Eye (tissue), 1 donor: ENCODE measurements at regions not wholly inside any gene's neighbourhood (a gene's known extent, or its start where the extent isn't known, plus 50 kb on each side); places are given as distances from the start of the nearest gene placed in this dataset.
"Not testable (repeated sequence)": the region's sequence is repeated elsewhere in the genome, so short reads cannot be mapped to it uniquely, and the experiment has no call there.

Experiments used
- DNase-seq: peaks from one replicate; pipeline ENCODE4 v3.0.0-alpha.2; 2015

DNA sequence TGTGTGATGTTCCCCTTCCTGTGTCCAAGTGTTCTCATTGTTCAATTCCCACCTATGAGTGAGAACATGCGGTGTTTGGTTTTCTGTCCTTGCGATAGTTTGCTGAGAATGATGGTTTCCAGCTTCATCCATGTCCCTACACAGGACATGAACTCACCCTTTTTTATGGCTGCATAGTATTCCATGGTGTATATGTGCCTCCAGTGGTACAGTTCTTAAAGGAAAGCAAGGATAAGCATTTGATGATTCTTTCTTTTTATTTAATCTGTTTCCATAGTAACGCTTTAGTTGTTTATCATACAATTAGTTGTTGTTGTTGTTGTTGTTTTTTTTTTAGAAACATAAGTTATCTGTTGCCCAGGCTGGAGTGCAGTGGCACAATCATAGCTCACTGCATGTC, 133.1 kb downstream of the TSEN15 start:
- DNase-seq = not testable (repeated sequence)

DNA sequence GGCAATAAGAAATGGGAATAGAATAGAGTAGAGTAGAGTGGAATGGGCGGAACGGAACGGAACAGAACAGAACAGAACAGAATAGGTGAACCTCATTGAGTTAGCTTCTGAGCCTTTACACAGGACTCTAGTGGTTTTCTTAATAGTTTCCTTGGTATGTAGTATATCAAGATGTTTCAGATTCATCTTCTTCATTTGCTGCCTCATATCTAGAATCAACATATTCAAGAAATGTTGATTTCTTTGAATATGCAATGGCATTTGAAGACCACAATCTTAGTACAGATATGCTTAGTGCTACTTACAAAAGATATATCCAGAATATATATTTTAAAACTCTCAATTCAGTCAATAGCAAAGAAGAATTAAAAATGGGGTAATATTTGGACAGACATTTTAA, 133.8 kb downstream of the TSEN15 start:
- DNase-seq = no peak

DNA sequence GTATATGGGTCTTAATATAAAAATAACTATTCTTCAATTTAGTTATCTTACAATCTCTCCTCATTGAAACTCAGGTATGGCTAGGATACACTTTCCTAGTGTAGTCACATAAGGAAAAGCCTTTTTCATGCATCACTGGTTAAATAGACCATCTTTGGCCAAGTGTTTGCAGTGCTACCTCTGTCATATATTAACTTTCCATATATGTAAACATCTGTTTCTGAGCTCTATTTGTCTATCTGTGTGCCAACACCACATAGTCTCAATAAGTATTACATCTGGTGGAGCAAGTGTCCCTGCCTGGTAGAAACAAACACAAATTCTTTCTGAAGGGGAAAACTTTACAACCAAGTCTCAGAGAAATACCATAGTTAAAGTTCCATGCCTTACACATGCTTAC, 134.6 kb downstream of the TSEN15 start:
- DNase-seq = no peak

DNA sequence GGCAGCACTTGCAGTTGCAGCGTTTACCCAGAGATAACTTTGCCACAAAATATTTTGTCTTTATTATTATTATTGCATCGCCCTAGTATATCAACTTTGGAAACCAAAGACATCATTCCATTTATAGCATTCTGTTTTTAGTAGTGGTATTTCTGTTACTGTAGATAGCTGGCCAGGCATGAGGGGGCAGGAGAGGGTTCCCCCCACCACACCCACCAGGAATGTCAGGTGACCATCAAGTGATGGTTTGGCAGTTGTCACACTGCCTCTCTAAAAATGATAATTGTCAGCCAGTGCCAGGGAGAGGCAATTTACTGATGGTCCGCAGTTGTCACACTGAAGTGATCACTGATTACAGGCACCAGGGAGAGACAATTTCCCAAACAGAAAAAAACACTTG, 135.6 kb downstream of the TSEN15 start:
- no peak for DNase-seq

DNA sequence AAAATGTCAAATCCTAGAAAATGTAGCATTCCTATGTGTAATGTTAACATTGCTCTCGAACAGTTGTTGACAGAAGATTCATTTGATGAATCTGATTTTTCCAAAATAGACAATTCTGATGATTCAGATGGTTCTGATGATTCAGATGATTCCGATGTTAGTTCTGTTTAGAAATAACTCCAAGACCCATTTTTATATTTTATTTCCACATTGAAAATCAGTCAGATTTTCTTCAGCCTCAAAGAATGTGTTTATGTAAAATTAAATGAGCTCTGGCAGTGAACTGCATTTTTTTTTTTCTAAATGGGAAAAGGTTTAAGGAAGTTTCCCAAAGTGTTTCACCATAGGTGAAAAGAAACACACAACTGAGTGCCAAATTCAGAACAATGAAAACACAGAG, 136.5 kb downstream of the TSEN15 start:
- no peak for DNase-seq

DNA sequence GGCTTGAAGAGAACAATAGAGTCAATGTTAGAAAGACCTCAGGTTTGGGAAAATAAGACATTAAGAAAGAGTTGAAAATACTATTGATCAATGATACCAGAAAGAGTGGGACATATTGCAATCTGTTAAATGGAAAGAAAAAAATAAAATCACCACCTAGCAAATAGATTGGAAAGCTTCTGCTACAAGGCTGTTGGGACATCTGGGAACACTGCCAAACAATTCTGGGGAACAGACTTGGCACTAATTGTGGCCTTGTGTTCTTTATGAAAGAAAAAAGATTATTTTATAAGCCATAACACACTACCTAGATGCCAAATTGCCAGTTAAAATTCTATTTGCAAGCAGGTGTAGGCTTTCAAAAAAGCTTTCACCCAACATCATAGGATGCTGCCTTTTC, 137.8 kb downstream of the TSEN15 start:
- DNase-seq = peak; percentile 24

DNA sequence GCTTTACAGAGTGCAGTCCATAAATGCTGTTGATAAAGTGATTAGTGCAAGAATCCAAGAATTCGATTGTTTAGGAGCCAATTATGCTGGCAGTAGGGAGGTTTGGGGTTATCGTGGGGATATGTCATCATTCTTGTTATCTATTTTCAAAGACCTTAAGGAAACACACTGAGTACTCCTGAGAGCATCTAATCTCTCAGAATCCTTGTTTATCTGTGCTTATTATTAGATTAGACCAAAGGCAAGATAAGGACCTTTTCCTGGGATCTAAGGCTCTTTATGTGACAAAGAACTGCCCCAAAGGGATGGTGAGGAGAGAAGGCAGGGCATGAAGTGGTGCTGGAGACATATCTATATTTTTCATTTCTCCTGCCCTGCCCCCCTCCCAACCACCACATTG, 139.1 kb downstream of the TSEN15 start:
- no peak for DNase-seq

DNA sequence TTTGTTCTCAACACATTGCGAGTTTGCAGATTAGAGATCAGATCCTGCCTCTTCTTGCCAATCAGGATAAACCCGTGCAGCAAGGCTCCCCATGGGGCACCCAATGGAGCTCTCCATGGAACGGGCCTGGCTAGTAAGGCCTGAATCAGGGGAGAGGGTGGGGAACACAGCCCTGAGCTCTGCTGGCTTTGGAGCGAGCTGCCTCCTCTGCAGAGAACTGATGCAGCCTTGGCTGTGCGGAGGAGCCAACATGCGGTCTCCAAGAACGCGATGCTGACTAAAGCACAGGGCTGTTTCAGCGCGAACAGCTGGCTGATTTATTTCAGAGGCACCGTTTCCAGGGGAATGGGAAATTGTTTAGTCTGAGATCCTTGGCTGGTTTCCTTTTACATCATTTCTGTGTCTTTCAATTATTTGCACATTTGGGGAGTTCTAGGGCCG, 139.7 kb downstream of the TSEN15 start:
- DNase-seq = peak; percentile 83

DNA sequence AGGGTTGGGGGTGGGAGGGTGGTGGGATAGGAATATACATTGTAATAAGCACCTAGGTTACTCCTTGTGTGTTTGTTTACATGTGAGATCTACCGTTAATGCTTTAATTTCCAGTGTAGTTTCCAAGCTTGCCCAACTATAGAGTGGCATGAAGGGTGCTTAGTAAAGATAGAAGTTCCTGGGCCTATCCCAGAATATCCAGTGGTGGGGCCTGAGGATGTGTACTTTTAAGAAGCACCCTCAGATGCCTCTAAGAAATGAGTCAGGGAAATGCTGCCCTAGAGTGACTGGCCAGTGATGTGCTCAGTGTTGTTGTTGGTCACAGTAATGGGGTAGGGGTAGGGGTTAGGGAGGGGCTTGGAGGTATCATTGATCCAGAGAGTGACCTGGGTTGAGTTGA, 141.3 kb downstream of the TSEN15 start:
- DNase-seq = no peak

DNA sequence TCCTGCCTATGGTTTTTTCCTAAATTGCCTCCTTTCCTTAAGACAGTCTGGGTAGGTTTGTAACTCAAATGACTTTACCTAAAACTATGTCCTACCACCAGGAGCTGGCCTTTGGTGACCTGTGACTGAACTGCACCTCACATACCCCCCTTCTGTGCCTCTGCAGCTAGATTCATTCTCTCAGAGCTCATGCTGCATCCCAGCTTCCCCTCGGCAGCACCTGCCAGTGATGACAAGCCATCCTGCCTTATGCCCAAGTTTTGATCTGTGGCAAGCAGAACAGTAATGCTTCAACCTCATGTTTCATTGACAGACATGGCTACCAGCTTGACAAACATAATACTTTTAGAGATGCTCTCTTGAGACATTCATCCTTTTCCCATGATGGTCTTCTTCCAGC, 141.9 kb downstream of the TSEN15 start:
- no peak for DNase-seq

DNA sequence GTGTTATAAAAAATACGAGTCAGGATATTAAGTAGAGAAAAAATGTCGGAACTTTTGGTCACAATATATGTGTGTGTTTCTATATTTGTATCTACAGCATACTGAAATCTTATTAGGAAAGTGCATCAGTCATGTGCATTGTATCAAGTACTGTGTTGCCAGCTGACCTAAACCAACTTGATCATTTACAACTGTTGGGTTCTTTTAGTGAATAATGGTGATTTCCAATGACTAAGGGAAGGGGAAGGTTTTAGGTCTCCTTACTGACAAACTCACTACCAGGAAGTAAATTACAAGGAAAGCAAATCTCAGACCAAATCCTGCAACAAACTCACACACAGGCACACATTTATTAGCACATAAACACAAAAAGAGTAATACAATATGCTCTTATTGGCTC, 142.7 kb downstream of the TSEN15 start:
- DNase-seq = no peak

DNA sequence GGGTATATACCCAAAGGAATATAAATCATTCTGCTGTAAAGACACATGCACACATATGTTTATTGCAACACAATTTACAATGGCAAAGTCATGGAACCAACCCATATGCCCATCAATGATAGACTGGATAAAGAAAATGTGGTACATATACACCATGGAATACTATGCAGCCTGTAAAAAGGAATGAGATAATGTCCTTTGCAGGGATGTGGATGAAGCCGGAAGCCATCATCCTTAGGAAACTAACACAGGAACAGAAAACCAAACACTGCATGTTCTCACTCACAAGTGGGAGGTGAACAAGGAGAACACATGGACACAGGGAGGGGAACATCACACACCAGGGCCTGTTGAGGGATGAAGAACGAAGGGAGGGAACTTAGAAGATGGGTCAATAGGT, 144.2 kb downstream of the TSEN15 start:
- not testable (repeated sequence) for DNase-seq

DNA sequence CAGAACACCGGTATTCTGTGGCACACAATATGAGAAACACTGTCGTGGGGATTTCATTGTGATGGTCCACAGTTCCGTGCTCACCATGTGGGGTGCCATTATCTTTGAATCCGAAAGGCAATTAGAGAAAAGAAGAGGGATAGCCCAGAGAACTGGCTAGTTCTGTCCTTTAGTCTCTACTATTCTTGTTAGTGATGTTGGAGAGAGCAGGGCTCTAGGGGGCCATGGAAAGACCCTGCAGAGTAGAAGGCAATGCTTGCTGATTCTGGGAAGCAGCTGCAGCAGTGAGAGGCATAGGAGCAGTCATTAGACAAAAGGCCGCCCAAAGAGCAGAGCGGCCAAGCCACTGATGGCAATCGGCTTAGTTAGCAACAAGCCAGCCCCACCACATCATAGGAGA, 146.3 kb downstream of the TSEN15 start:
- peak; percentile 47 for DNase-seq

DNA sequence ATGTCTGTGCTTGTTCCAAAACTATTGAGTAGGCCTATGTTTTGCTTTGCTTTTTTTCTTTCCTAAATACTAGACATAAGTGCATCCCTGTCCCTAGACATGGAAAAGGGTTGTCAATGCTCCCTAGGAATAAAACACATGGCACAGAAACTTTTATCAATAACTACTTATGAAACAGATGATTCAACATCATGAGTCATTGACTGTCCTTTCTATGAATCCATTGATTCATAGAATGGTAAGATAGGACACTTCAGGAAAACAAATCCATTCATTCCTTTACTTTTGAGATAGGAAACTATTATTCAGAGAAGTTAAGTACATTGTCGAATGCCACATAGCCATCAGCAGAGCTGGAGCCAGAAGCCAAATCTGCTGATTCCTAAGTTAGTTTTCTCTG, 147.5 kb downstream of the TSEN15 start:
- DNase-seq = no peak

DNA sequence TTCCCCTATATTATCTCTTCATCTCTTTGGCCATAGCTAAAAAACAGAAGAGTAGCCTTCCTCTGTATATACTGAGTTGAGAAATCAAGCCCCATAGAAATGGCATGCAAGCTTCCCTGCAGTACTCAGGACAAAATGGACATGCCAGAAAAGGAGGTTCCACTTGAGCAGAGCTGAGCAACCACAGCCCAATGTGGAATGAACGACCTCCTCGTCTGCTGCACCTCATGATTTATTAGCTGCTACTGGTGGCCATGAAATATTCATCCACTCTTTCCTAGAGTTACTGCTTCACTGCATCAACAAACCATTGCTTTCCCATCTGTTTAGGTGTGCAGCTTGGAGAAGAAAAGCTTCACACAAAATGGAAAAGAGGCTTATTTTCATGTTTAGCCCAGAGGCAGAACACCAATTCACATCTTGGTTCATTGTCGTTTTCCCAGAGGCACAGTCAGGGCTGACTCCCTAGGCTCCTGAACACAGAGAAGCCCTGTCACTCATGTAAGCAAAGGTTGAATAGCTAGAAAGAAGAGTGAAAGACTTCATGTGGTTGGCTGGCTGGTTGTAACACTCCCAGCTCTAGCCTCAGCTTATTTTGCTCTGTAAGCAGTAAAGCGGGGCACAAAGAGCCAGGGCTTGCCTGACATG, 148.0 kb downstream of the TSEN15 start:
- peak; percentile 63 for DNase-seq

DNA sequence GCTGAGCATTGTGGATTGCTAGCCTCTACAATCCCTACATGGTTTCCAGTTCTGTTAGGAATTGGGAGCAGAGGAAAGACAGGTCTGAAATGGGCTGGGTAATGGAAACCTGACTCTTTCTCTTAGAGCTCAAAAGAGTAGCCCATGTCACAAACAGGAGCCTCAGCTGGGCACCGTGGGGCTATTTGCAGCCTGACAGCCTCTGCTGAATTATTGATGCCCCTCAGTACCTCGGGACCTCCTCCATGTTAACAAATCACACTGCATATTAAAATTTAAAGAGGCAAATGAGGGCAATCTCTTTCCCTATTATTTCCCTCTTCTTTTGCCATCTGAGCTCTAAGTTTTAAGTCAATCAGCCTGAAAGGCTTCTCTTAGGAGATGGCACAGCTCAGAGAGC, 157.1 kb downstream of the TSEN15 start:
- DNase-seq = peak; percentile 77

DNA sequence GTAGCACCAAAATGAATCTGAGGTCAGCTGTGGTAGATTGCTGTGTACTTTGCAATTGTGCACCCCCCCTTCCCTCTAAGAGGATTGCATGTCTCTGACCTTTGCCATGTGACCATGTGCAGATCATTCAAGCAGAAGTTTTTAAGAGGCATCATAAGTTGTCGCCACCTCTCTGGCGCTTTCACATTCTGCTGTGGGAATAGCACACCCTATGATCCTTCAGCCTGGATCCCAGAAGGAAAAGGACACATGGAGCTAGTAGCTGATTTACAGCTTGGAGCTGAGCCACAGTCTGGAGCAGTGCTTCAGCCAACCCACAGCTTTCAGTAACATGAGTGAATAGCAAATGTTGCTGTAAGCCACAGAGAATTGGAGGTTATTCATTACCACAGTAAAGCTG, 158.5 kb downstream of the TSEN15 start:
- DNase-seq = peak; percentile 85

DNA sequence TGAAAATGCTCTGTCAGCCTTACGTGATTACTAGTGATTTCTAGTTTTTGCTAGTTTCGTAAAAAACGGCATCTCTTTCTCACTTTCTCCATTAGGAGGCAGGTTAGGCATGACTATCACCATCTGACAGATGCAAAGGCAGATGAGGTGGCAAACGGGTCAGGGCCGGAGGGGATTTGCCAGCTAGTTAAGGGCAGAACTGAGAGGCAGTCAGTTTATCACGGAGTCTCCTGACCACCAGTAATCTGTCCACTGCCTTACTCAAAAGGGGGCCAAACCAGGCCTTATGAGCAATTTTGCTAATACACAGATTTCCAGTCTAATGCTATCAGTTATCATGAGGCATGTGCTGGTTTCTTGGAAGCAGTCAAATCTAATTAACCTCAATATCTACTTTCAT, 159.3 kb downstream of the TSEN15 start:
- peak; percentile 71 for DNase-seq

DNA sequence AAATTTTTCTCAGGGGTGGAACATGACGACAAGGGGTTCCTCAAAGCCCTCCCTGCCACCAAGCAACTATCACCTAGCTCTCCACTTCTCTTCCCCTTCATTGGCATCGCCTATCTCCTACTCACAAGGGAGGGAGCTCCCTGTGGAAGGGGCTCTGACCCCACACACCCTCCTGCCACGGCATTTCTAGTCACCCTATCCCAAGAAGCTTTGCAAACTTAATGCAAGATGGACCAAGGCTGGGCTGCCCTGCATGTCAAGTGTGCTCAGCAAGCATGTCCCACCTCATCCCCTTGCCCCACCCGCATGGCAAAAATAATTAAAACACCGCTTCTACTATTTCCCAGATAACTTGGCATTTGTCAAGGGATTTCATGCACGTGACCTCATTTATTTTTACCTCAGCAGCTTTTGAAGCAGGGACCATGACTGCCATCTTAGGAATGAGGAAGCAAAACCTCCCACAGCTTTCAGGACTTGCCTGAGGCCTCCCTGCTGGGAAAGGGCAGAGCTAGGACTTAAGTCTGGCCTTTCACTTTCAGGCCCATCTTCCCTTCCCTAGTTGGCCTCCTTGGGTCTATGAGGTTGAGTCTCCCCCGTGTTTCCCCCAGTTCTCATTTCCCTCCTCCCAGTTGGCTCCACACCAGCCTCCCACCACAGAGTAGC, 161.3 kb downstream of the TSEN15 start:
- DNase-seq = no peak

DNA sequence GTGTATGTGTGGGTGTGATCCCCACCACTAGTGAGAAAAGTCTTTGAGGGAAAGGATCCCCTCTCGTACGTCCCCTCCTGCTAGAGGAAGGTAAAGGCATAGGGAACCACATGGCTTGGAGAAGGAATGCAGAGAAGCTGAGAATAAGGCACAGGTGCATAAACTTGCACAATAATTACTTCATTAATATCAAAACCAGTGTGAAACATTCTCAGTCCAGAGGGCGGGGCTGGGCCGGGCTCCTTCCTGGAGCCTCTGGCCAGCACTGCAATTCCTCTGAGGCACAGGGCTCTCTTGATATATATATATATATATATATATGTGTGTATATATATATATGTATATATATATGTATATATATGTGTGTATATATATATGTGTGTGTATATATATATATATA, 162.6 kb downstream of the TSEN15 start:
- DNase-seq = no peak

DNA sequence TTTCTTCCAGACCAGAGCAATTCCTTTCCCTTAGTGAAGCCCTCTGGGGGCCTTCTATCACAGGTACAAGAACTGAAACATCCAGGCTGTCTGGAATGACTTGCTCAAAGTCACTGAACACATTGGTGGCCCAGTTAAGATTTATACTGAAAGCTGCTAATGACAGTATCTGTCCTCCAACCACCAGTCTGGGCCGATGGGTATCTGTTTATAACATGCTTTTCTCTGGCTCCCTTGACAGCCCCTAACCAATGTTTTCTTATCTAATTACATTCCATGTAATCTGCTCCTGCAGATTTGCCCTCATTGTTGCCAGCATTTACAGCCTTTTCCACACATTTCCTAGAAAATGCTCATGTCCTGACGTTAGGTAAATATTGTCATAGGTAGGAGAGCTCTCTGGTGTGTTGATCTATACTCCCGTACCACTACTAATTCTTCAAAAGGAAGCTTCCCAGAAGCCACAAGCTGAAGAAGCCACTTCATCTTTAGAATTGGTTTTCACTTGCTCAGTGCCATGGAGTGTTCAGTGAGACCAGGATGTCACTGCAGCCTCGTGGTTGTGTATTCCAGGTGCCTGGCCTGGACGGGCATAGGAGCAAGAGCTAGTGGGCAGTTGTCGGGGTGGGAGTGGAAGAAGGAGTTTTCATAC, 163.9 kb downstream of the TSEN15 start:
- no peak for DNase-seq

DNA sequence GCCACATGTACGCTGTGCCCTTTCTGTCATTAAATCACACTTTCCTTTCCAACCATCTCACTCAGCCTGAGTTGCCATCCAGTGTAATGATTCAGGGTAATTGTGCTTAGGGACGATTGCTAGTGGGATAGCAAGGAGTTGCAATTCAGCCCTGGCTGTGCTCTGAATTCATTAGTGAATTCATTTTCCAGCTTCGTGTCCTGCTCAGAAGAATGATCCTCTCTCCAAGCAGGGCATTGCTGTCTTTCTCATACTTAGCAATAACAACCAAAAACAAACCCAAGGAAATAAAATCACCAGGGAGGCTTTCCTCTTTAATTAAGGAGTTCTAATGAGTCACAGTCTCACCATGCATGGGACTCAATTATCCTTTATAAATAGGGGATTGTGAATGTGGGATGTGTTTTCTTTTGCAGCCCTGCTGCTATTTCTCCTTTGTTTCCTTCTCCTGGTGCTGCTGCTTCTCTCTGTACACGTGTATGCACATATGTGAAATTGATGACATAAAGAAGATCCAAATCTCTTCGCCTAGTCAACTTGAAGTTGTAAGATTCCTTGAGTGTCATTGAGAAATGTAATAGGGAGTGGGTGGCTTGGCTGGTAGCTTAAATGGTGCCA, 167.0 kb downstream of the TSEN15 start:
- DNase-seq = peak; percentile 37

DNA sequence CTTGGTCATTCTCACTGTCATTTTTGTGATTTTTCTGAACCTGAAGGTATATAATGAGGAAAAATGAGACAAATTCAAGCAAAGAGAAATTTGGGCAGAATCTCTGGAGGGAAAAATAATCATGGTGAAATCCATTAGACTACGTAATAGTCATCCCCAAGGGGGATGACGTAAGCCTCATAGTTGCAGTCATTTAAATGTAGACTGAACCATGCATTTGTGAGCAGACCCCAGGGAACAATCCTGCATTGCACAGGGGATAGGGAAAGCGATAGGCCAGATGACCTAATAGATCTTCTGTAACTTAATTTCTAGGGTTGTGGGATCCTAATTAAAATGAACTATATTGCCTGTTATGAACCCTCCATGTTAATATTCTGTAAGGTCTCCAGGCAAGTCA, 167.4 kb upstream of the C1orf21 start:
- peak; percentile 39 for DNase-seq

DNA sequence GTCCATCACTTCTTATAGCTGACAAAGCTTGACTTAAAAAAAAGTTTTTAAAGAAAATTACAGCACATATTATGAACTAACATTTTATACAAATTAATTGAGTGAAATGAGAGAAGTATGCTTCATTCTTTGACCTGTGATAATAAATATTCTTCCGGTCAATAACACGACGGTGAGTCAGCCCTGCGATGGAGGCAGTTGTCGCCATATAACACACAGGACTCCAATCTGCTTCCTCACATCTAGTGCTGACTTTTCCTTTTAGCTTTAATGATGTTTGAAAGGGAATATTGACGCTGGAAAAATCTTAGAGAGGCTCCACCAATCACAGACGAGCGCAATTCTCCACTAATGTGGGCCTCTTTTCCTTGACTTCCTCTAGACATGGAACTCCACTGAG, 166.9 kb upstream of the C1orf21 start:
- DNase-seq = no peak
